Small intestine (tissue), 7 donors: ENCODE measurements at regions not wholly inside any gene's neighbourhood (a gene's known extent, or its start where the extent isn't known, plus 50 kb on each side); places are given as distances from the start of the nearest gene placed in this dataset.

Experiments used
- DNase-seq, 2 donors: peaks; one replicate each; pipeline versions ENCODE4 v3.0.0 to v3.0.0-alpha.2; 2013
- FAIRE-seq: peaks from 2 replicates; lab custom pipeline; 2012; peaks lifted over from hg19 to GRCh38; lab: Jason Lieb, UNC
- H3K27ac ChIP-seq, 3 donors: one replicate each; pipeline ENCODE4 v1.5.1; 2013; ENCODE audit warnings: low read length in 2 of 3, mild to moderate bottlenecking in 2 of 3, control low read depth in 1 of 3, inconsistent platforms in 1 of 3, low read depth in 1 of 3, moderate library complexity in 1 of 3
- H3K27me3 ChIP-seq, 3 donors: one replicate each; pipeline ENCODE4 v1.6.1; 2013; ENCODE audit warnings: low read length in 3 of 3, inconsistent platforms in 1 of 3; ENCODE audit not compliant: control insufficient read depth in 3 of 3, insufficient read depth in 3 of 3
- H3K36me3 ChIP-seq, 3 donors: one replicate each; pipeline ENCODE4 v1.6.1; 2013; ENCODE audit warnings: low read length in 3 of 3, inconsistent platforms in 1 of 3, low read depth in 1 of 3, mild to moderate bottlenecking in 1 of 3, moderate library complexity in 1 of 3; ENCODE audit not compliant: control insufficient read depth in 3 of 3, insufficient read depth in 2 of 3
- H3K4me1 ChIP-seq, 3 donors: one replicate each; pipeline ENCODE4 v1.6.1; 2013; ENCODE audit warnings: low read length in 2 of 3, inconsistent platforms in 1 of 3, low read depth in 1 of 3, mild to moderate bottlenecking in 1 of 3, moderate library complexity in 1 of 3; ENCODE audit not compliant: control insufficient read depth in 3 of 3, insufficient read depth in 2 of 3
- H3K4me3 ChIP-seq, 3 donors: one replicate each; pipeline ENCODE4 v1.5.1; 2013; ENCODE audit warnings: low read length in 3 of 3, control low read depth in 1 of 3, inconsistent platforms in 1 of 3, low read depth in 1 of 3, mild to moderate bottlenecking in 1 of 3, moderate library complexity in 1 of 3
- H3K9me3 ChIP-seq, 2 donors: one replicate each; pipeline ENCODE4 v1.6.1; 2013; ENCODE audit warnings: low read depth in 1 of 2, low read length in 1 of 2; ENCODE audit not compliant: control insufficient read depth in 2 of 2, insufficient read depth in 1 of 2
- WGBS, 3 donors: extraction: QIAGEN DNeasy Blood & Tissue Kit; methylation state at CpG; one replicate each; pipeline ENCODE4 v1.1.7; 2013; 5-methylcytosine and 5-hydroxymethylcytosine counted together
- donor health status: healthy with polysubstance abuse.
- donor health status: control.
- donor health status: control.
- donor health status: Bipolar disorder and iron deficiency.
- donor health status: healthy.

GRCh38 chr12:88756917-88757316 is 176.6 kb upstream of the KITLG start:
- no peak overlapping the region for H3K4me3 ChIP-seq
- WGBS, 3 donors: 91 to 92% (median 91%) methylated on average over 4 of the region's 4 CpGs
- H3K4me1 ChIP-seq: peaks cover 0 to 10% (median under 1%) of the 10 kb centered on the region in 3 donors
- no peak for DNase-seq
- no peaks in the 10 kb centered on the region for H3K36me3 ChIP-seq
- FAIRE-seq: no peak
- H3K9me3 ChIP-seq: peaks cover 0 to 4% of the 10 kb centered on the region in 2 donors
- H3K27me3 ChIP-seq: no peaks in the 10 kb centered on the region
- no peak overlapping the region for H3K27ac ChIP-seq

DNA sequence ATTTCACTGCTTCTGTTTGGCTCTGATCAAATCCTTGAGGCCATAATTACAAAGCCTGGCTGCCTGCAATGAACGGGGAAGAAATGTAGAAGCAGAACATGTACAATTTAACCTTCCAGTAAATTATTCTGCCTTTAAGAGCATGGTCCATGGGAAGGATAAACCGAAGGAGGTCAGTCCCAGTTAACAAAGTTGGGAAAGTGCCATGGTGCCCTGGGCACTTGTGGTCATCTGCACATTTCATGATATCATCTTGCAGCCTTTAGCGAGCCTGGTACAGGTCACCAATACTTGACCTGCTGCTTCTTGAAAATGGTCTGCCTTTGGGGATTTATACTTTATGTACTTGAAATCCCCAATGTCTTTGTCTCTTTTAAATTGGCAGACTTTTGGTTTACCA is 175.9 kb upstream of the KITLG start:
- DNase-seq (no peak), FAIRE-seq (no peak)
- H3K4me1 ChIP-seq: peaks cover 0 to 17% (median 2%) of the 10 kb centered on the region in 3 donors
- no peaks in the 10 kb centered on the region for H3K27me3 ChIP-seq
- H3K27ac ChIP-seq: no peak overlapping the region
- peaks cover 0 to 4% of the 10 kb centered on the region in 2 donors for H3K9me3 ChIP-seq
- WGBS, 3 donors: 89 to 92% (median 91%) methylated on average over 3 of the region's 3 CpGs
- H3K4me3 ChIP-seq: no peak overlapping the region
- H3K36me3 ChIP-seq: no peaks in the 10 kb centered on the region

DNA sequence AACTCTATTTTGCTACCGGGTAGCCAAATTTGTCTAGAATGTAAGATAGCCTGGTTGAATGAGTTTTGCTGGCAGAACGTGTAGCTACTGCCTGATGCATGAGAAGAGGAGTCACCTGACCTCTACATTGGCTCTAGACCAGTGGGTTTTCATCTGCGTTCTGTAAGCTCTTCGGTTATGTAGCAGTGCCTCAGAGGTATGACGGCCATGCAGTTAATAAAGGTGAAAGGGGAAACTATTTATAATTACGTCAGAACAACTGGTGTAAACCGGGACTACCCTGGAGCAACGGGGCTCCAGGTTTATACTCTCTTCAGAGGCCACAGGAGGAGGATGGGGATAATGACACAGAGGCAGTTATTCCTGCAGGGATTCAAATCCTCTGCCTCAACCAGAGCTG is 173.4 kb upstream of the KITLG start:
- FAIRE-seq: no peak
- Histone ChIP-seq H3K4me1 (peaks cover 4 to 31% (median 6%) of the 10 kb centered on the region in 3 donors), H3K27ac (peak overlapping the region in 2 of 3 donors; percentile 26 to 55), H3K27me3 (no peaks in the 10 kb centered on the region), H3K36me3 (no peaks in the 10 kb centered on the region), H3K4me3 (no peak overlapping the region), H3K9me3 (peaks cover 0 to 4% of the 10 kb centered on the region in 2 donors)
- DNase-seq: no peak
- WGBS, 3 donors: 85 to 94% (median 91%) methylated on average over 8 of the region's 8 CpGs

- WGBS, 3 donors: 32 to 57% (median 43%) methylated on average over 4 of the region's 4 CpGs
- Histone ChIP-seq H3K27me3 (no peaks in the 10 kb centered on the region), H3K36me3 (no peaks in the 10 kb centered on the region), H3K27ac (peak overlapping the region in 2 of 3 donors; percentile 55 to 67), H3K4me3 (no peak overlapping the region), H3K4me1 (peaks cover 4 to 36% (median 6%) of the 10 kb centered on the region in 3 donors), H3K9me3 (peaks cover 0 to 4% of the 10 kb centered on the region in 2 donors)
- DNase-seq: peak; percentile 60 to 95
- no peak for FAIRE-seq
Measured at GRCh38 chr12:88753066-88753465, 172.8 kb upstream of the KITLG start.

DNA sequence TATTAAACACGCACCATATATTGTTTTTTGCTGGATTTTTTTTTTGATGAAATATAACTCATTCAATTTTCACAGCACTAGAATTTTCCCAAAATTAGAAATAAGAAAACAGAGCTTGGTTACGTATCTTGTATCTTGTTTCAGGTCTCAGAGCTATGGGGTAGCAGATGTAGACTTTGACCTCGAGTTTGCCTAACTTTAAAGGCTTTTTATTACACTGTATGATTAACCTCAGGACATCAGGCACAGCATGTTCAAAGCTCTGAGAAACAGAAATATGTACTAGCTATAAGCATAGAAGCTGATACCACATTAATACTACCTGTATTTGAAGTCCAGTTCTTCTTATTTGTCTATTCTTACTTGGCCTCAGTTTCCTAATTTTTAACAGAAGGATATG is 171.9 kb upstream of the KITLG start:
- H3K36me3 ChIP-seq: no peaks in the 10 kb centered on the region
- H3K4me3 ChIP-seq: no peak overlapping the region
- H3K27me3 ChIP-seq: no peaks in the 10 kb centered on the region
- H3K9me3 ChIP-seq: peaks cover 0 to 4% of the 10 kb centered on the region in 2 donors
- 12 to 64% (median 40%) methylated on average over 3 of the region's 3 CpGs for WGBS, 3 donors
- H3K27ac ChIP-seq: peak overlapping the region in 1 of 3 donors; percentile 67
- peaks cover 4 to 42% (median 6%) of the 10 kb centered on the region in 3 donors for H3K4me1 ChIP-seq
- DNase-seq: peak; percentile 77 to 83
- no peak for FAIRE-seq

DNA sequence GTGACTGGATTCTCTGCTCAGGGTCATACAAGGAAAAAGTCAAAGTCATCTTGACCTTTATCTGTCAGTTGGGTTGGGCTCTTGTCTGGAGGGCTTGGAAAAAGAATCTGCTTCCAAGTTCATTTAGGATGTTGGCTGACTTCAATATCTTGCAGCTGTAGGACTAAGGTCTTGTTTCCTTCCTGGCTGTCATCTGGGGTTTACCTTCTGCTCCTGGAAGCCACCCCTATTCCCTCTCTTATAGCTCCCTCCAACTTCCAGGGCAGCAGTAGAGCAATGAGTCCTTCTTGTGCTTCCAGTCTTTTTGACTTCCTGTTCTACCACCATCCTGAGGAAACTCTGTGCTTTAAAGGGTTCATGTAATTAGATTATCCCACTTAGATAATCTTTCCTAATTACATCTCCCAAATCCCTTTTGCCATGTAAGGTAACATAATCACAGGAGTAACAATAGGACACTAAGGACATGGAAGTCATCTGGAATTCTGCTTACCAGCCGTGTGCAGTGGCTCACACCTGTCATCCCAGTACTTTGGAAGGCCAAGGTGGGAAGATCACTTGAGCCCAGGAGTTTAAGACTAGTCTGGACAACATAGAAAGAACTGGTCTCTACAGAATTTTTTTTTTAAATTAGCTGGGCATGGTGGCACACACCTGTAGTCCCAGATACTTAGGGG is 170.7 kb upstream of the KITLG start:
- no peak for FAIRE-seq
- Histone ChIP-seq H3K27me3 (no peaks in the 10 kb centered on the region), H3K4me3 (no peak overlapping the region), H3K27ac (peak overlapping the region in 1 of 3 donors; percentile 24), H3K9me3 (peaks cover 0 to 4% of the 10 kb centered on the region in 2 donors), H3K4me1 (peaks cover 4 to 44% (median 6%) of the 10 kb centered on the region in 3 donors), H3K36me3 (no peaks in the 10 kb centered on the region)
- DNase-seq: no peak
- WGBS, 3 donors: 52 to 78% (median 72%) methylated on average over 1 of the region's 1 CpG

- Histone ChIP-seq H3K9me3 (no peaks in the 10 kb centered on the region), H3K4me1 (peaks cover 4 to 30% (median 4%) of the 10 kb centered on the region in 3 donors), H3K36me3 (no peaks in the 10 kb centered on the region), H3K27me3 (no peaks in the 10 kb centered on the region), H3K4me3 (no peak overlapping the region), H3K27ac (peak overlapping the region in 2 of 3 donors; percentile 41 to 48)
- DNase-seq (peak; percentile 35 to 51), FAIRE-seq (no peak)
Measured at GRCh38 chr12:88746386-88746785, 166.1 kb upstream of the KITLG start.

DNA sequence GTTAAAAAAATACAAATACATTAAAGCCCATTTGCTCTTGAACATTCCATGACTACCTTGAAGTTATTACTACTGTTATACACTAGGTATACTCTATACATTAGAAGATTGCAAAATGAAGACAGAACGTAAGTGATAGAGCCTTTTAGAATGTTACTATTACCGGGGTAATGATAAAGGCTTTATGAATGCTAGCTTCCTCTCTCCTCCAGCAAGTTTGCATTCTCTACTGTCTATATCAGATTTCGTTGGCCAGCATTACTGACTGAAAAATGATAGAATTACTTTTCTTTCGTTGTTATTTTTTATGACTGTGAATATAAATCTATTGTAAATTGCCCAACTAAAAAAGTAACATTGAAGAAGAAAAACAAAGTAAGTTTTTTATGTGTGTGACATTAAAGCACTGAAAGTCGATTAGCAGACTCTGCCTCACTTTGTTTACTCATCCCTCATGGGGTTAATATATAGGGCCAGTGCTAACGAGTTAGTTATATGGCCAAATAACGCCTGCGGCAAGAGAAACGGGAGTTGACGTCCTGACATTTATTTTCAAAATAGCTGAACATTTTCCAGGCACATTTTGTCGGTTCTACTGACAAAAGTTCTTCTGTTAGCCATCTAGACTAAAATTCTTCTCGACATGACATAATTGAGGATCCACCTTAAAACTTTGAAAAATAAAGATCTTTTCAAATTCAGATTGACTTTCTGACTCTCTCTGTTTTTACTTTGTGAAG is 163.8 kb upstream of the KITLG start:
- FAIRE-seq (no peak), DNase-seq (no peak)
- Histone ChIP-seq H3K27ac (no peak overlapping the region), H3K4me3 (no peak overlapping the region), H3K27me3 (no peaks in the 10 kb centered on the region), H3K4me1 (peaks cover 0 to 20% (median 0%) of the 10 kb centered on the region in 3 donors), H3K36me3 (no peaks in the 10 kb centered on the region), H3K9me3 (no peaks in the 10 kb centered on the region)
- 68 to 89% (median 84%) methylated on average over 12 of the region's 12 CpGs for WGBS, 3 donors
